ENCODE measurements at regions not wholly inside any gene's neighbourhood (a gene's known extent, or its start where the extent isn't known, plus 50 kb on each side); places are given as distances from the start of the nearest gene placed in this dataset.
A peak's percentile ranks its signal among the peaks of the same experiment; 100 is the strongest.
"Not testable (repeated sequence)": the region's sequence is repeated elsewhere in the genome, so short reads cannot be mapped to it uniquely, and the experiment has no call there.

- H3K27ac Mint-ChIP-seq, result peak overlapping the region in 1 of 3 donors; percentile 50
- H3K4me3 Mint-ChIP-seq, result no peak overlapping the region
- peaks cover 0 to 6% (median 0%) of the 10 kb centered on the region in 3 donors for H3K9me3 Mint-ChIP-seq
- no peaks in the 10 kb centered on the region for H3K36me3 Mint-ChIP-seq
- H3K27me3 Mint-ChIP-seq, result peaks cover 20% of the 10 kb centered on the region
- peaks cover 0 to 2% (median 0%) of the 10 kb centered on the region in 3 donors for H3K4me1 Mint-ChIP-seq
Measured at GRCh38 chr9:95574176-95574575, 57.4 kb upstream of the PTCH1 start.

- Mint-ChIP-seq H3K4me3 (no peak overlapping the region), H3K27me3 (peaks cover 20% of the 10 kb centered on the region), H3K27ac (no peak overlapping the region), H3K4me1 (peaks cover 0 to 2% (median 0%) of the 10 kb centered on the region in 3 donors), H3K9me3 (peaks cover 0 to 6% (median 2%) of the 10 kb centered on the region in 3 donors), H3K36me3 (no peaks in the 10 kb centered on the region)
Measured at GRCh38 chr9:95573463-95573862, 56.7 kb upstream of the PTCH1 start.

- Mint-ChIP-seq H3K4me3 (no peak overlapping the region), H3K27me3 (peaks cover 20% of the 10 kb centered on the region), H3K9me3 (peaks cover 0 to 6% (median 2%) of the 10 kb centered on the region in 3 donors), H3K4me1 (peaks cover 0 to 2% (median 0%) of the 10 kb centered on the region in 3 donors), H3K27ac (no peak overlapping the region), H3K36me3 (no peaks in the 10 kb centered on the region)
Measured at GRCh38 chr9:95572381-95573151, 55.8 kb upstream of the PTCH1 start.

GRCh38 chr9:95570646-95571045 lies 53.9 kb upstream of the PTCH1 start:
- H3K27ac Mint-ChIP-seq, result peak overlapping the region in 1 of 3 donors; percentile 67
- H3K27me3 Mint-ChIP-seq, result peaks cover 26% of the 10 kb centered on the region
- no peak overlapping the region for H3K4me3 Mint-ChIP-seq
- H3K36me3 Mint-ChIP-seq, result no peaks in the 10 kb centered on the region
- H3K4me1 Mint-ChIP-seq, result peaks cover 0 to 2% (median 0%) of the 10 kb centered on the region in 3 donors
- peaks cover 0 to 6% (median 2%) of the 10 kb centered on the region in 3 donors for H3K9me3 Mint-ChIP-seq

- H3K27ac Mint-ChIP-seq, result no peak overlapping the region
- H3K36me3 Mint-ChIP-seq, result no peaks in the 10 kb centered on the region
- peaks cover 22% of the 10 kb centered on the region for H3K27me3 Mint-ChIP-seq
- H3K9me3 Mint-ChIP-seq, result peaks cover 0 to 6% (median 2%) of the 10 kb centered on the region in 3 donors
- H3K4me3 Mint-ChIP-seq, result no peak overlapping the region
- peaks cover 0 to 2% (median 0%) of the 10 kb centered on the region in 3 donors for H3K4me1 Mint-ChIP-seq
Measured at GRCh38 chr9:95570150-95570549, 53.4 kb upstream of the PTCH1 start.

- H3K27me3 Mint-ChIP-seq, result peaks cover 21% of the 10 kb centered on the region
Measured at GRCh38 chr9:95568735-95569134, 52.0 kb upstream of the PTCH1 start.

More at GRCh38 chr9:95568735-95569134, 52.0 kb upstream of the PTCH1 start:
- not testable (repeated sequence) for H3K4me1 Mint-ChIP-seq, H3K9me3 Mint-ChIP-seq, H3K36me3 Mint-ChIP-seq, H3K27ac Mint-ChIP-seq, H3K4me3 Mint-ChIP-seq

Measured in IgD-negative memory B cell (primary cell).